Ureter (tissue), 1 donor: ENCODE measurements at regions not wholly inside any gene's neighbourhood (a gene's known extent, or its start where the extent isn't known, plus 50 kb on each side); places are given as distances from the start of the nearest gene placed in this dataset.
"Not testable (repeated sequence)": the region's sequence is repeated elsewhere in the genome, so short reads cannot be mapped to it uniquely, and the experiment has no call there.

ENCODE experiments used
- DNase-seq: peaks from one replicate; pipeline ENCODE4 v3.0.0-alpha.2; 2020; ENCODE audit warnings: low spot score
- donor health status: DM: yes; HTN: yes; CAD: no.

DNA sequence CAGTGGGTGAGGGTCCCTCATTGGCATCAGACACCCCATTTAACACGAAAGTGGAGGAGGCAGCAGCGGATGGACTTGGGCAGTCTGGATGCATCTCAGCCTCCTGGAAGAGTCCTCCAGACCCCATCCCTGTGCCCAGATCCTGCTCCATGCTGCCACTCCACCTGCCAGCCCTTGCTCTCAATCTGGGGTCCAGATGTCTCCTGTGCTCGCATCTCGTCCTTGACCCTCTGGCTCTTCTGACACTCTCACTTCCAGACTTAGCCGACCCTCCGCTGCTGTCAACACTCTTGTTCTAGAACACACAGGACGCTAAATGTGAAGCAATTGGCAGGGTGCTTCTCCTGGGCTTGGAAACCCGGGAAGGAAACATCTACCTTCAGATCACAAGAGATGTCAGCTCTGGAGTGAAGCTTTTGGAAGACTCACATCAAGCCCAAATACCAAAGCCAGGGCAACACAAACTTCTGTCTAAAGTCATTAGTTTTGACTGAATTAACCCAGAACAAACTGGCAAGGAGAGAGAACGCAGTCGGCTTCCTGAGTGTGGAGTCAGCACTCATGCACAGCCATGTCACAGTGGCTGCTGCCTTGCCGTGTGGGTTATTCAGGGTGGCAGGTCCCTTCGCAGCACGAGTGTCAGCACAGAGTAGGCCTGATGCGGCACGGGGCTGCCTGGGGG is 379.1 kb downstream of the TCERG1L start:
- DNase-seq = no peak

DNA sequence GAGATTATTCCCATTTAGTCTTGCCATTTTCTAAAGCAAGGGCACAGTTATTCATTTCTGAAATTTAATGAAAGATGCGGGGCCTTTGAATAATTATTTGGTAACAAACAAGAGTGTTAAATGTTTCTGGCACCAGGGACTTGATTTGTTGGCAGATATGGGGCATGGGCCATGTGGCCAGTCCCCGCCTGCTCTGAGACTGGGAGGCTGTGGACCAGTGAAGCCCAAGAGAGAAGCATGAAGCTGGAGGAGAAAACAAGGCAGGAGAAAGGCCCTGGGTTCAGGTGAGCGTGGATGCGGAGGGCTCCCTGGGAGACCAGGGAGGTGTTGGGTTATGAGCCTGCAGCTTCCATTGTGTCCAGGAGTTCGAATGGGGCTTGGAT is 378.5 kb downstream of the TCERG1L start:
- no peak for DNase-seq

DNA sequence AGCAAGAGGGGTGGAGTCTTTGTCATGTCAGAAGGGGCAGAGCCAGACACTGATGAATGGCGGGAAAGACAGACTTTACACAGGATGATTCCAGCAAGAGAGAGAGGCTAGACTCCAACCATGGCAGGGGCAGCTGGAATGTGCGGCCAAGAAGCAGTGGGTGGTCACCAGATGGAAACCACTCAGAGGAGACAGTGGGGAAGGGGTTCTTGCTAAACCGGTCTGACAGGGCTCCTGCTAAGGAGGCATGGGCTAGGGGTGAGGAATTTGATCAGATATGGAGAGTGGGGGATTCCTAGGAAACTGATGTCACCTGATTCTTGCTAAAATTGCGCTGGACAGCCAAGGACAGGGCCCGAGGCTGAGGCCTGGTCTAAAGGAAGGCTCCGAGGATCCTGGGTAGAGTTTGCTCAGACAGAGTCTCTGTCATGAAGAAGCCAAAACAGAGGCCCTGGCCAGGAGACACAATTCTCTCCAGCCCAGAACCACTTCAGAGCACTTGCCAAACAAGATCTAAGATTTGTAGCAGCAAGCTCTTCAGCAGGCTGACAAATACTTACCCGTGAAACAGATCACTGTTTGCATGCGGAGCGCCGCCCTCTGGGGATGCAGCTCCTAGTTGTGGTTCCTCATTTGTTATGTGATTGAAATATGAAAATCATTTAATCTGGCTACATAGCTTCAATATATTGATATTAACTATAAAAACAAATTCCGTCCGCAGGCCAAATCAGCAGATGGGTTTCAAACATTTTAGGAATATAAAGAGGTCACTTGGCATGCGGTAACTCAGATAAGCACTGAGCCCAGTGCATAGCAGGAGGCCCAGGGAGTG is 377.0 kb downstream of the TCERG1L start:
- no peak for DNase-seq

DNA sequence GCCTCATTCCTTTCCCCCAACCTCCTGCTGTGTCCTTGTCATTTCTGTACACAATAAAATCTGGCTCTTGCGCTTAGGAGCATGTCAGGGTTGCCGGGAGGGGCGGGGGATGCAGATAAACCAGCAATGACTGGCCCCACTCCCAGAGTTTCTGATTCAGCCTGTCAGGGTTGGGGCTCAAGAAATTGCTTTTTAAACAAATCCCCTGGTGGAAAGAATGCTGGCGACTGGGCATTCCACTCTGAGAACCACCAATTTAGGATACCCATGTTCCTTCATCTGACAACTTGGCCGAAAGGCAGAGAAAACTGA is 376.4 kb downstream of the TCERG1L start:
- no peak for DNase-seq

DNA sequence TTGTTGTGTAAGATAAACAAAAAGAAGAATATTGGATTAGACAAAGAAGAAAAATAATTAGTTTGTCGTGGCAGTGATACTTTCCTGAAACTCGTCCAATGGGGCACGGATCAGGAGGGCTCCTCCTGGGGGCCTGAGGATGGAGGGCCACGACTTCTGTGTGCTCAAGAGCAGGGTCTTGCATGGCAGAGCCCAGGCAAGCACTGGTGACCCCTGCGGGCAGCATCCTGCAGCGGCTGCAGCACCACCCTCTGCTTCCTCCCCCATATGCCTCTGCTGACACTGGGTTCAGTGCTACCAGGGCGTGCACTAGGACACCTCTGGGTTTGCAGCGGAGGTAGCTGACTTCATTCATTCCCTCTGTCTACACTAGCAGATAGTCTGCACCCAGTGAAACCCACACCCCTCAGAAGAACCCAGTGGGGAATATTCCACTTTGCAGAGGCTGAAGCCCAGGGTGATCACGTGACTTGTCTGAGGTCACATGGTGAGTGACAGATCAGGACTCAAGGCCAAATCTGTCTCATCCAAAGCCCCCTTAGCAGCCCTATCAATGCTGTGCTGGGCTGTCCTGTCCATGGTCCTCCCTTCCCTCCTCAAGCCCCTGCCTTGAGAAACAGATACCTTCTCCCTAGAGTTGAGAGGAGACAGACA is 375.5 kb downstream of the TCERG1L start:
- no peak for DNase-seq

DNA sequence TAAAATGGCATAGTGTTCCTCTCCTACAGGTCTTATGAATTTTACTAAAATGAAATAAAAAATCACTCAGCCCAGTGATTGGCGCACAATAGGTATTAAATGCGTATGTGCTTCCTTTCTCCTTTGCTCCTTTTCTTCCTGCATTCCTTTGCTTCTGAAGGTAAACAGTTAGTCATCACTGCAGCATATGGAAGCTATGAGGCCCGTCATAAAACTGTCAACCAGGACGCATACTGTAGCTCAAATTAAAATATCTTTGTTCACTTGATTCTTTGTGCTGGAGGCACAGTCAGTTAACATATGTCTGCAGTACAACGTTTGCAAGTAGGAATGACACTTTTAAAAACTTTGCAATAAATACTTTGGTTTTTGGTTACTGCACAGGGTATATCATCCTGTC is 374.7 kb downstream of the TCERG1L start:
- DNase-seq = no peak

GRCh38 chr10:130938051-130938450 is 373.5 kb downstream of the TCERG1L start:
- no peak for DNase-seq

GRCh38 chr10:130938891-130939290 is 372.6 kb downstream of the TCERG1L start:
- DNase-seq = not testable (repeated sequence)

- no peak for DNase-seq
Measured at GRCh38 chr10:130941886-130942285, 369.6 kb downstream of the TCERG1L start.

GRCh38 chr10:130952086-130952485 is 359.4 kb downstream of the TCERG1L start:
- no peak for DNase-seq

GRCh38 chr10:130954326-130954905 is 357.1 kb downstream of the TCERG1L start:
- no peak for DNase-seq

- no peak for DNase-seq
Measured at GRCh38 chr10:130956251-130956650, 355.3 kb downstream of the TCERG1L start.

DNA sequence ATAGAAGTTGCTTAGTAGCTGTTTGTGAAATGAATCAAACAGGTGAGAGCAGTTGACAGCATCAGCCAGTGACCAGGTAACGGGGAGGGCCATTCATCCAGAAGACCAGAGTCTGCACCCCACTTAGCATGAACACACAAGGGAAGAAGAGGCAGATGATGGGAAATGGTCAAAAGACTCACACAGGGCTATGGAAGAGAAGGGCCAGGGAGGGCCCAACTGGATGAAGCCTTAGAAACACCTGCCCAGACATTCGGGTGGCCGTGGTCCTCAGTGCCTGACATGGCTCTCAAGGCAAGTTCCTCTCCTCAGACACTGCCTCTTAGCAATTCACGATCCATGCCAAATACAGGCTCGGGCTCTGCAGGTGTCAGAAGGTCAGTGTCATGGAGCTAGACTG is 354.1 kb downstream of the TCERG1L start:
- DNase-seq = no peak

DNA sequence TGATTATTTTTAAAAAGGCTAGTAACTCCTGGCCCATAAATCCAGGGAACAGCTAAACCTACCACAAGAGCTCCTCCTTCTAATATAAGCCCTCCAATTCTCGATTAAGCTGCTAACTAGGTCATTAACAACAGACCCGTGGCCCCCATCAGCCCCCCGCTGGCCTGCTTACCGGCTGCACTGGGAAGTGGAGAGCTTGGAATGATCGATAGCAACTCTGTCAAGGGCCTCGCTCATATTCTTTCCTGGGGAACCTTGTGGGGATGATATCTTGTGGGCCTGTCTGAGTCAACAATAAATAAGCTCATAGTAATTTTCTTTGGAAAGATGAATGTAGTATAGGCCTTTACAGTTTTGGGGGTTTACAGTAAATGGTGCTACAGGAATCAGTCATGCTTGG is 353.5 kb downstream of the TCERG1L start:
- no peak for DNase-seq

DNA sequence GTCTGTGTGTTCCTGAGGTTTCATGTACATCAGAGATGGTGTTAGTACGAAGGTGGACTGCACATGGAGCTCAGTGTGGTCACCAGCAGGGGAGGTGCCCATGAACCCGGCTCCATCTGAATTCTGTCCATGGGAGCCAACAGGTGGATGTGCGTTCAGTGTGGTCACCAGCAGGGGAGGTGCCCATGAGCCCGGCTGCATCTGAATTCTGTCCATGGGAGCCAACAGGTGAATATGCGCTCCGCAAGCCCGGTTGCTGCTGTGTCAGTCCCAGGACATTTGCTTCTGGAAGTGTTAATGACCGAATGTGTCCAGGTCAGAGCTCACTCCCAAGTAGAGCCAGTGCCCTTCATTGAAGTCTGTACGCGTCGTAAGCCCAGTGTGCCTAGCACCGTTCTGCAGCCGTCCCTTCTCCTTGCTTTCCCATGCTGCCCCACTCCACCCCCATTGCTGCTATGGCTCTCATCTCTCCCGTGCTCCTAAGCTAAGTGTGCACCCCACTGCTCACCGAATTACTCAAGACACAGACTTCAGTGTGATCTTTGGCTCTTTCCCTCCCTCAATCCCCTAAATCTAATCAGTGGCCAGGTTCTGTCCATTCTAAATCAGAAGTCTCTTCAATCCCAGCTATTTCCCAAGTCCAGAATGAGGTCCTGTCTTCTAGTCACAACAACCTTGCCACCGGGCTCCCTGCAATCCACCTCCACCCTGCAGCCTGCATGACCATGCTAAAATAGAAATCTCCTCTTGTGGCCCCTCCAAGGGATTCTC is 352.4 kb downstream of the TCERG1L start:
- no peak for DNase-seq

DNA sequence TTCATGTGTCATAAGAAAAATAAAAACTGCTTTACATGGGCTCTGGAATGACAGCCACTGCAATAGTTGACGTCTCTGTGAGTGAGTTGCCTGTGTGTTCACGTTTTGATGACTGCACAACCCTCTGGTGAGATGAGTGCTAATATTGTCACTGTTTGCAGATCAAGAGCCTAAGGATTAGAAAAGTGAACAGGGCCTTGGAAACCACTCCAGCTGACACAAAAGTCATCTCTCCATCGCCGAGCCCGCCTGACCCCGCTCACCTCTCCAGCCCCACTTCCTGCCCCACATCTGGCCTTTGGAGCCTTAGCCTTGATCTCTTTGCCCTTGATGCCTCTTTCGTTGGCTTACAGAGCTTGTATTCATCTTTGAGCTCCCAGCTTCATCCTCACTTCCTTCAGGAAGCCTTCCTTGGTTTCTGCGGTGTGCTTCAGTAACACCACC is 351.7 kb downstream of the TCERG1L start:
- DNase-seq = no peak

DNA sequence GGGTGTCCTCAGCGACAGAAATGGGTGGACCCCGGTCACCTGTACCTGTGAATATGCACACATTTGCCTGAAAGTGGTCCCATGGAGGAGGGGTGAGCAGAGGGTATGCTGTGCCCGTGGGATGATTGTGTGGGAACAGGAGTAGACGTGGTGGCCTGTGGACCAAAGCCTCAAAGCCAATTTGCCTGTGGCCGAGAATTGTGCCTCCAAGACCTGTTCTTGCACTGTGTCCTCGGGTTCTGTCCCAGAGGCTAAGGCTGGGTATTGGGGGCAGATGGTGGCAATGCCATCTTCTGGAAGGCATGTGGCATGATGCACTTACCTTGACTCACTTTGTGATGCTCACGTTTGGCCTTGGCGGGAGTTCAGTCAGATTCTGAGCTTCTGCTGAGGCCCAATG is 351.0 kb downstream of the TCERG1L start:
- DNase-seq = no peak

DNA sequence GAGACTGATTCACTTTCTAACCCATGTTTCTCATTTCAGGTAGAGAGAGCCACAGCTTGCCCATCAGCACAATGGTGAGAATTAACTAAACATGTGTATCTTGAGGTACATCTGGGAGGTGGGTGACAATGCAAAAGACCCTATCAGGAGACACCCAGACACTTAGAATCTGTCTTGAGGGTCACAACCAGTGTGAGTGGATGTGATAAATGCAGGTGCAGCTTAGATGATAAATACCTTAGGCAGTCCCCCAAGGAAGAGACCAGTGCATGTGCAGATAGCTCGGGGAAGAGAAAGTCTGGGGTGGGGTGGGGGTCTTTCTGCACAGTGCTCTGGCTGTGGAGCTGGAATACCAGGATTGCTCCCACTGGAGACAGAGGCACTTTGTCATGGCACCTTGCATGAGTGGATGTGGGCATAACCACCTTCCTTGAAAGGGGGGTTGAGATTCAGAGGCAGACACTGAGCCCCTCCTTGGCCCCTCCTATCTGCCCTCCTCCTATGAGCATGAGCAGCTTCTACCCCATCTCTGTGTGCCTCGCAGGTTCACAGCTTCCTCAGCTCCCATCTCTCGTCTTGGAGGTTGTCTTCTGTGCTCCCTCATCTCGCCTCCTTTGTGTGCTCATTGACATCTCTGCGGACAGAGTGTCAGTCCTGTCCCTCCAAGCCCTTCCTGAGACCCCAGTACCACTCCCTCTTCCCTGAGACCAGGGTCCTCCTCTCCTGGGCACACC is 349.8 kb downstream of the TCERG1L start:
- no peak for DNase-seq

DNA sequence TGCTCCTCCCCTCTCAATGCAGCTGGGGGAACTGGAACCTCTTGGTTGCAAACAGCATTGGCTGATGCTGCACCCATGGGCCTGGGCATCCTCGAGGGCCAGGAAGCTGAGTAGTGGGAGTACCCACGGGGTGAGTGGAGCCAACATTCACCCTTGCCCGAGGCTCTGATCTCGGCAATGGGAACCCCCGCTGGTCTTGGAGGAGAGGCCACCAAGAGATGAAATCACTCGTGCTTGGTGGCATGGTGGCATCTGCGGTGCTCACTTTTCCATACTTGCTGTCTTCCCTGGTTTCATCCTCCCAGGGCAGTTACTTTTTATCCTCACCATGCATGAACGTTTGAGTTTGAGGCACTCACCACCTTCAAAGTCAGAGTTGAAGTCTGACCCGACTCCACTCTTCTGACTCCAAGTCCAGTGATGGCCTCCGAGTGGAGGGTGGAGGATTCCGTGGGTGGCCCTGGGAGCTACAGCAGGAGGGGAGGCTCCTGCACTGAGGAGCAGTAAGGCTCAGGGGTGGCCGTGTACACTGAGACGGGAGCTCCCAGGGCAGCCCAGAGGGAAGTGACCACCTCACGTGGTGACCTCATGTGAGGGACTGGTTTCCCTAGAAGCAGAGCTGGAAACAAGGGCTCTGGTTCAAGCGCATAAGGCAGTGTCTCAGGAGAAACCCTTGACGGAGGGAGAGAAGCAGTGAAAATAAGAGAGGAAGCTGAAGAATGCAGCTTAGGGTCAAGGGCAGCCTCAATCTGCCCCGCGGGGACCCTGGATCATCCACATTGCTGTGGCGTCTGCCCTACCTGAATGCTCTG is 349.1 kb downstream of the TCERG1L start:
- DNase-seq = no peak

DNA sequence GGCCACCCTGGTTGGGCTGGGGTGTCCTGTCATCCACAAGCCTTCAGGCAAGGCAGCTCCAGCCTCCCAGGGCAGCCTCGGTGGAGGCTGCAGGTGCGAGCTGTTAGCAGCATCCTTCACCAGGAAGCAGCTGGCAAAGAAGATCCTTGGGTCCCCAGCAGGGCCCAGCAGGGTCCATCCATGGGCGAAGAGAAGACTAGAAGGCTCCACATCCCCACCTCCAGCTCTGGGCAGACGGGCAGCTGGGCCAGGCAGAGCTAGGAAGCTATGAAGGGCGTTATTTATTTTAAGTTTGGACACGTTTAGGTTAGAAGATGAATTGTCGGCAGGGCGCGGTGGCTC is 348.5 kb downstream of the TCERG1L start:
- DNase-seq = no peak
